GM23338 (cell line): ENCODE measurements at regions not wholly inside any gene's neighbourhood (a gene's known extent, or its start where the extent isn't known, plus 50 kb on each side); places are given as distances from the start of the nearest gene placed in this dataset.

Experiments
- ATAC-seq: fragments of 200-7000 bp; cut with Tn5 transposase; 3 replicates; pipeline ENCODE4 v1.9.1; 2020
- DNase-seq: peaks from one replicate; pipeline ENCODE4 v3.0.0-alpha.2; 2015; ENCODE audit warnings: low spot score
- H2AFZ ChIP-seq: fragments of 200-600 bp; sonication (generic); 2 replicates; pipeline ENCODE4 v1.8.0; 2016; ENCODE audit warnings: antibody characterized with exemption, mild to moderate bottlenecking, moderate library complexity
- H3F3A ChIP-seq: fragments of 200-600 bp; sonication (generic); replicated peaks from 2 replicates; pipeline ENCODE4 v1.8.0; 2017; ENCODE audit warnings: antibody characterized with exemption, mixed run types, low read depth
- H3K27ac ChIP-seq: fragments of 200-600 bp; sonication (generic); 2 replicates; pipeline ENCODE4 v1.6.1; 2016; ENCODE audit warnings: low read depth
- H3K27me3 ChIP-seq: fragments of 200-600 bp; sonication (generic); 2 replicates; pipeline ENCODE4 v1.8.0; 2016; ENCODE audit warnings: mild to moderate bottlenecking, mixed run types, moderate library complexity; ENCODE audit not compliant: insufficient read depth
- H3K36me3 ChIP-seq: fragments of 200-600 bp; sonication (generic); 2 replicates; pipeline ENCODE4 v1.8.0; 2016; ENCODE audit warnings: mild to moderate bottlenecking; ENCODE audit not compliant: insufficient read depth
- H3K4me1 ChIP-seq: fragments of 200-600 bp; sonication (generic); 2 replicates; pipeline ENCODE4 v1.8.0; 2016; ENCODE audit warnings: mild to moderate bottlenecking, moderate library complexity; ENCODE audit not compliant: insufficient read depth
- H3K4me2 ChIP-seq: fragments of 200-600 bp; sonication (generic); 2 replicates; pipeline ENCODE4 v1.7.1; 2017; ENCODE audit warnings: mixed run types
- H3K4me3 ChIP-seq: fragments of 200-600 bp; sonication (generic); 2 replicates; pipeline ENCODE4 v1.6.1; 2016; ENCODE audit warnings: mixed run types
- H3K79me2 ChIP-seq: fragments of 200-600 bp; sonication (generic); replicated peaks from 2 replicates; pipeline ENCODE4 v1.8.0; 2017; ENCODE audit warnings: mild to moderate bottlenecking; ENCODE audit not compliant: insufficient read depth
- H3K9me2 ChIP-seq: fragments of 200-600 bp; sonication (generic); 2 replicates; pipeline ENCODE4 v1.8.0; 2017; ENCODE audit not compliant: insufficient read depth
- H4K20me1 ChIP-seq: fragments of 200-600 bp; sonication (generic); replicated peaks from 2 replicates; pipeline ENCODE4 v1.8.0; 2017; ENCODE audit warnings: mild to moderate bottlenecking; ENCODE audit not compliant: insufficient read depth
- H3K27ac Mint-ChIP-seq: 2 replicates; pipeline ENCODE4 v1.8.0; 2020; ENCODE audit warnings: inconsistent platforms, mild to moderate bottlenecking, moderate library complexity, mixed read lengths
- H3K27me3 Mint-ChIP-seq: 3 replicates; pipeline ENCODE4 v1.8.0; 2022; ENCODE audit warnings: low read depth, mild to moderate bottlenecking, moderate library complexity, mixed read lengths, inconsistent platforms; ENCODE audit not compliant: insufficient read depth, poor library complexity
- H3K36me3 Mint-ChIP-seq: 3 replicates; pipeline ENCODE4 v1.8.0; 2021; ENCODE audit warnings: low read depth, mild to moderate bottlenecking, inconsistent platforms, moderate library complexity, mixed read lengths
- H3K4me1 Mint-ChIP-seq: 3 replicates; pipeline ENCODE4 v1.8.0; 2020; ENCODE audit warnings: mild to moderate bottlenecking, inconsistent platforms, mixed read lengths
- H3K4me3 Mint-ChIP-seq: 3 replicates; pipeline ENCODE4 v1.8.0; 2021; ENCODE audit warnings: moderate library complexity, mild to moderate bottlenecking, inconsistent platforms, mixed read lengths
- H3K9me3 Mint-ChIP-seq: 3 replicates; pipeline ENCODE4 v1.8.0; 2020; ENCODE audit warnings: moderate library complexity, mild to moderate bottlenecking, inconsistent platforms, mixed read lengths
- CREB1 ChIP-seq: fragments of 250-450 bp; sonication (Bioruptor Pico); IDR thresholded peaks from 2 replicates; pipeline ENCODE4 v1.5.0; 2020; ENCODE audit warnings: low read depth, mild to moderate bottlenecking, moderate library complexity
- ETS1 ChIP-seq: IDR thresholded peaks from 2 replicates; pipeline ENCODE4 v1.6.1; 2016; ENCODE audit warnings: antibody characterized with exemption
- EZH2 ChIP-seq: fragments of 200-600 bp; sonication (generic); IDR thresholded peaks from one replicate; pipeline ENCODE4 v1.8.0; 2017; ENCODE audit warnings: antibody characterized with exemption, mild to moderate bottlenecking, low read depth; ENCODE audit not compliant: unreplicated experiment
- JUNB ChIP-seq: IDR thresholded peaks from one replicate; pipeline ENCODE4 v1.6.1; 2016; ENCODE audit warnings: antibody characterized with exemption; ENCODE audit not compliant: unreplicated experiment
- NANOG ChIP-seq: IDR thresholded peaks from 2 replicates; pipeline ENCODE4 v1.6.1; 2016; ENCODE audit warnings: antibody characterized with exemption, borderline replicate concordance
- POLR2AphosphoS5 ChIP-seq: IDR thresholded peaks from 2 replicates; pipeline ENCODE4 v1.6.1; 2016; ENCODE audit warnings: antibody characterized with exemption, low read depth
- REST ChIP-seq: IDR thresholded peaks from one replicate; pipeline ENCODE4 v1.6.1; 2018; ENCODE audit warnings: antibody characterized with exemption; ENCODE audit not compliant: unreplicated experiment
- ZNF114 ChIP-seq: fragments of 250-450 bp; sonication (Bioruptor Pico); IDR thresholded peaks from 2 replicates; pipeline ENCODE4 v1.5.0; 2020; ENCODE audit warnings: mild to moderate bottlenecking, moderate library complexity
- TF ChIP-seq, protein P1 (sequence below): fragments of 250-450 bp; sonication (Bioruptor Pico); IDR thresholded peaks from 2 replicates; pipeline ENCODE4 v1.5.0; 2020; ENCODE audit warnings: mild to moderate bottlenecking, moderate library complexity
- TF ChIP-seq, protein P2 (sequence below), 2 experiments: fragments of 200-600 bp in 1 of 2; sonication (generic) in 1 of 2; conservative IDR thresholded peaks; 2 replicates each; pipeline versions ENCODE4 v1.5.1 to v1.6.1; 2016 to 2017; ENCODE audit warnings: antibody characterized with exemption in 2 of 2, low read depth in 2 of 2, mild to moderate bottlenecking in 2 of 2, moderate library complexity in 1 of 2

DNA sequence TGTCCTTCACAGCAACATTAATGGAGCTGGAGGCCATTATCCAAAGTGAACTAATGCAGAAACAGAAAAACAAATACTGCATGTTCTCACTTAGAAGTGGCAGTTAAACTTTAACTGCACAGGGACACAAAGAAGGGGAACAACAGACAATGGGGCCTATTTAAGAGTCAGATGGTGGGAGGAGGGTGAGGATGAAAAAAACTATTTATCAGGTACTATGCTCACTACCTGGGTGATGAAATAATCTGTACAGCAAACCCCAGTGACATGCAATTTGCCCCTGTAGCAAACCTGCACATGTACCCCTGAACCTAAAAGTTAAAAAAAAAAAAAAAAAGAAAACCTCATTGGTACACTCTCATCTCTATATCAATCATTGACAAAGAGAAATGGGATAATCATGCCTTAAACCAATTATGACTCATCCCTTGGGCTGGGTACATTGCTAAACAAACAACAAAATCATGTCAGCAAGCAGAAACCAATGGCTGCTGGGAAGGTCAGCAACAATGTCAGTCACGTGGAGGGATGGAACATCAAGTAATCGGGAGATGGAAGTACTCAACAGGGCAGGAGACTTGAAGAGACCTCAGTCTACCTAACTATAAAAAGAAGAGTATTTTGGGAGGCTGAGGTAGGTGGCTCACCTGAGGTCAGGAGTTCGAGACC is 479.2 kb downstream of the RMST start (continued):
- TF ChIP-seq REST (no peak), CREB1 (CRISPR knock-in tag) (no peak)

GRCh38 chr12:97943359-97943758 is 480.8 kb downstream of the RMST start:
- no peaks in the 10 kb centered on the region for H3K27me3 ChIP-seq
- H2AFZ ChIP-seq: no peak overlapping the region
- ATAC-seq: no peak
- H3K36me3 ChIP-seq: no peaks in the 10 kb centered on the region
- H3K4me3 Mint-ChIP-seq: no peak overlapping the region
- no peaks in the 10 kb centered on the region for H4K20me1 ChIP-seq
- peaks cover 12% of the 10 kb centered on the region for H3K9me3 Mint-ChIP-seq
- peaks cover 7% of the 10 kb centered on the region; the same call in 2 of the 3 replicates for H3K4me1 Mint-ChIP-seq
- no peak overlapping the region for H3K4me3 ChIP-seq
- no peak overlapping the region for H3K27ac Mint-ChIP-seq
- no peaks in the 10 kb centered on the region for H3F3A ChIP-seq
- no peak overlapping the region for H3K27ac ChIP-seq
- DNase-seq: peak; percentile 21
- peaks cover 12% of the 10 kb centered on the region for H3K36me3 Mint-ChIP-seq
- no peak overlapping the region for H3K4me2 ChIP-seq
- H3K79me2 ChIP-seq: no peaks in the 10 kb centered on the region
- no peaks in the 10 kb centered on the region for H3K27me3 Mint-ChIP-seq
- H3K9me2 ChIP-seq: peaks cover 7% of the 10 kb centered on the region
- peaks cover 5% of the 10 kb centered on the region; the same call in 1 of the 2 replicates for H3K4me1 ChIP-seq
- no peak for TF ChIP-seq JUNB
- no peak for TF ChIP-seq NANOG
- no peak for TF ChIP-seq POLR2AphosphoS5
- TF ChIP-seq, protein P1, sequence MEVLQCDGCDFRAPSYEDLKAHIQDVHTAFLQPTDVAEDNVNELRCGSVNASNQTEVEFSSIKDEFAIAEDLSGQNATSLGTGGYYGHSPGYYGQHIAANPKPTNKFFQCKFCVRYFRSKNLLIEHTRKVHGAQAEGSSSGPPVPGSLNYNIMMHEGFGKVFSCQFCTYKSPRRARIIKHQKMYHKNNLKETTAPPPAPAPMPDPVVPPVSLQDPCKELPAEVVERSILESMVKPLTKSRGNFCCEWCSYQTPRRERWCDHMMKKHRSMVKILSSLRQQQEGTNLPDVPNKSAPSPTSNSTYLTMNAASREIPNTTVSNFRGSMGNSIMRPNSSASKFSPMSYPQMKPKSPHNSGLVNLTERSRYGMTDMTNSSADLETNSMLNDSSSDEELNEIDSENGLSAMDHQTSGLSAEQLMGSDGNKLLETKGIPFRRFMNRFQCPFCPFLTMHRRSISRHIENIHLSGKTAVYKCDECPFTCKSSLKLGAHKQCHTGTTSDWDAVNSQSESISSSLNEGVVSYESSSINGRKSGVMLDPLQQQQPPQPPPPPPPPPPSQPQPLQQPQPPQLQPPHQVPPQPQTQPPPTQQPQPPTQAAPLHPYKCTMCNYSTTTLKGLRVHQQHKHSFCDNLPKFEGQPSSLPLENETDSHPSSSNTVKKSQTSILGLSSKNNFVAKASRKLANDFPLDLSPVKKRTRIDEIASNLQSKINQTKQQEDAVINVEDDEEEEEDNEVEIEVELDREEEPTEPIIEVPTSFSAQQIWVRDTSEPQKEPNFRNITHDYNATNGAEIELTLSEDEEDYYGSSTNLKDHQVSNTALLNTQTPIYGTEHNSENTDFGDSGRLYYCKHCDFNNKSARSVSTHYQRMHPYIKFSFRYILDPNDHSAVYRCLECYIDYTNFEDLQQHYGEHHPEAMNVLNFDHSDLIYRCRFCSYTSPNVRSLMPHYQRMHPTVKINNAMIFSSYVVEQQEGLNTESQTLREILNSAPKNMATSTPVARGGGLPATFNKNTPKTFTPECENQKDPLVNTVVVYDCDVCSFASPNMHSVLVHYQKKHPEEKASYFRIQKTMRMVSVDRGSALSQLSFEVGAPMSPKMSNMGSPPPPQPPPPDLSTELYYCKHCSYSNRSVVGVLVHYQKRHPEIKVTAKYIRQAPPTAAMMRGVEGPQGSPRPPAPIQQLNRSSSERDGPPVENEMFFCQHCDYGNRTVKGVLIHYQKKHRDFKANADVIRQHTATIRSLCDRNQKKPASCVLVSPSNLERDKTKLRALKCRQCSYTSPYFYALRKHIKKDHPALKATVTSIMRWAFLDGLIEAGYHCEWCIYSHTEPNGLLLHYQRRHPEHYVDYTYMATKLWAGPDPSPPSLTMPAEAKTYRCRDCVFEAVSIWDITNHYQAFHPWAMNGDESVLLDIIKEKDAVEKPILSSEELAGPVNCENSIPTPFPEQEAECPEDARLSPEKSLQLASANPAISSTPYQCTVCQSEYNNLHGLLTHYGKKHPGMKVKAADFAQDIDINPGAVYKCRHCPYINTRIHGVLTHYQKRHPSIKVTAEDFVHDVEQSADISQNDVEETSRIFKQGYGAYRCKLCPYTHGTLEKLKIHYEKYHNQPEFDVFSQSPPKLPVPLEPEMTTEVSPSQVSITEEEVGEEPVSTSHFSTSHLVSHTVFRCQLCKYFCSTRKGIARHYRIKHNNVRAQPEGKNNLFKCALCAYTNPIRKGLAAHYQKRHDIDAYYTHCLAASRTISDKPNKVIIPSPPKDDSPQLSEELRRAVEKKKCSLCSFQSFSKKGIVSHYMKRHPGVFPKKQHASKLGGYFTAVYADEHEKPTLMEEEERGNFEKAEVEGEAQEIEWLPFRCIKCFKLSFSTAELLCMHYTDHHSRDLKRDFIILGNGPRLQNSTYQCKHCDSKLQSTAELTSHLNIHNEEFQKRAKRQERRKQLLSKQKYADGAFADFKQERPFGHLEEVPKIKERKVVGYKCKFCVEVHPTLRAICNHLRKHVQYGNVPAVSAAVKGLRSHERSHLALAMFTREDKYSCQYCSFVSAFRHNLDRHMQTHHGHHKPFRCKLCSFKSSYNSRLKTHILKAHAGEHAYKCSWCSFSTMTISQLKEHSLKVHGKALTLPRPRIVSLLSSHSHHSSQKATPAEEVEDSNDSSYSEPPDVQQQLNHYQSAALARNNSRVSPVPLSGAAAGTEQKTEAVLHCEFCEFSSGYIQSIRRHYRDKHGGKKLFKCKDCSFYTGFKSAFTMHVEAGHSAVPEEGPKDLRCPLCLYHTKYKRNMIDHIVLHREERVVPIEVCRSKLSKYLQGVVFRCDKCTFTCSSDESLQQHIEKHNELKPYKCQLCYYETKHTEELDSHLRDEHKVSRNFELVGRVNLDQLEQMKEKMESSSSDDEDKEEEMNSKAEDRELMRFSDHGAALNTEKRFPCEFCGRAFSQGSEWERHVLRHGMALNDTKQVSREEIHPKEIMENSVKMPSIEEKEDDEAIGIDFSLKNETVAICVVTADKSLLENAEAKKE (CRISPR knock-in tag): no peak
- no peak for TF ChIP-seq ETS1
- TF ChIP-seq, protein P2, sequence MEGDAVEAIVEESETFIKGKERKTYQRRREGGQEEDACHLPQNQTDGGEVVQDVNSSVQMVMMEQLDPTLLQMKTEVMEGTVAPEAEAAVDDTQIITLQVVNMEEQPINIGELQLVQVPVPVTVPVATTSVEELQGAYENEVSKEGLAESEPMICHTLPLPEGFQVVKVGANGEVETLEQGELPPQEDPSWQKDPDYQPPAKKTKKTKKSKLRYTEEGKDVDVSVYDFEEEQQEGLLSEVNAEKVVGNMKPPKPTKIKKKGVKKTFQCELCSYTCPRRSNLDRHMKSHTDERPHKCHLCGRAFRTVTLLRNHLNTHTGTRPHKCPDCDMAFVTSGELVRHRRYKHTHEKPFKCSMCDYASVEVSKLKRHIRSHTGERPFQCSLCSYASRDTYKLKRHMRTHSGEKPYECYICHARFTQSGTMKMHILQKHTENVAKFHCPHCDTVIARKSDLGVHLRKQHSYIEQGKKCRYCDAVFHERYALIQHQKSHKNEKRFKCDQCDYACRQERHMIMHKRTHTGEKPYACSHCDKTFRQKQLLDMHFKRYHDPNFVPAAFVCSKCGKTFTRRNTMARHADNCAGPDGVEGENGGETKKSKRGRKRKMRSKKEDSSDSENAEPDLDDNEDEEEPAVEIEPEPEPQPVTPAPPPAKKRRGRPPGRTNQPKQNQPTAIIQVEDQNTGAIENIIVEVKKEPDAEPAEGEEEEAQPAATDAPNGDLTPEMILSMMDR (conservative IDR thresholded peaks at IDR 0.05; ENCODE audit: low read depth in 2 of 2): peak; percentile 42 to 43; a peak in 3 of 4 replicates
- TF ChIP-seq EZH2: no peak
- no peak for TF ChIP-seq ZNF114 (CRISPR knock-in tag)
- TF ChIP-seq CREB1 (CRISPR knock-in tag): no peak
